ENCODE measurements at regions not wholly inside any gene's neighbourhood (a gene's known extent, or its start where the extent isn't known, plus 50 kb on each side); places are given as distances from the start of the nearest gene placed in this dataset.

GRCh38 chr2:133711806-133712205 lies 143.5 kb upstream of the NCKAP5 start:
- TF ChIP-seq CTCF (IDR thresholded peaks at IDR 0.05): no peak

- TF ChIP-seq CTCF (IDR thresholded peaks at IDR 0.05): no peak
Measured at GRCh38 chr2:133712369-133712768, 144.1 kb upstream of the NCKAP5 start.

- TF ChIP-seq CTCF (IDR thresholded peaks at IDR 0.05): no peak
Measured at GRCh38 chr2:133713049-133713580, 144.9 kb upstream of the NCKAP5 start.

- TF ChIP-seq CTCF (IDR thresholded peaks at IDR 0.05): no peak
Measured at GRCh38 chr2:133716166-133716565, 147.9 kb upstream of the NCKAP5 start.

- TF ChIP-seq CTCF (IDR thresholded peaks at IDR 0.05): no peak
Measured at GRCh38 chr2:133717497-133717896, 149.2 kb upstream of the NCKAP5 start.

GRCh38 chr2:133718688-133719201 lies 150.5 kb upstream of the NCKAP5 start:
- TF ChIP-seq CTCF (IDR thresholded peaks at IDR 0.05): no peak

GRCh38 chr2:133720429-133720828 lies 152.2 kb upstream of the NCKAP5 start:
- no peak for TF ChIP-seq CTCF (IDR thresholded peaks at IDR 0.05)

GRCh38 chr2:133721118-133721517 lies 152.9 kb upstream of the NCKAP5 start:
- TF ChIP-seq CTCF (IDR thresholded peaks at IDR 0.05): no peak
